ENCODE measurements at regions not wholly inside any gene's neighbourhood (a gene's known extent, or its start where the extent isn't known, plus 50 kb on each side); places are given as distances from the start of the nearest gene placed in this dataset.

GRCh38 chr22:49070501-49070900, 757.2 kb downstream of the BRD1 start:
- Histone ChIP-seq H3K36me3 (ENCODE audit: control insufficient read depth, insufficient read depth, low read length) (no peaks in the 10 kb centered on the region), H3K27me3 (ENCODE audit: control insufficient read depth, insufficient read depth, low read length) (no peaks in the 10 kb centered on the region), H3K4me3 (ENCODE audit: low read depth, low read length) (no peak overlapping the region)
- DNase-seq (ENCODE audit: low read depth), result no peak
- ChIA-PET CTCF (no interaction called here), POLR2A (no interaction called here)
- no peak for TF ChIP-seq CTCF (IDR thresholded peaks at IDR 0.05; ENCODE audit: insufficient read depth, low read depth, low read length)

GRCh38 chr22:49068861-49069500, 758.7 kb downstream of the BRD1 start:
- Histone ChIP-seq H3K36me3 (ENCODE audit: control insufficient read depth, insufficient read depth, low read length) (no peaks in the 10 kb centered on the region), H3K27me3 (ENCODE audit: control insufficient read depth, insufficient read depth, low read length) (no peaks in the 10 kb centered on the region), H3K4me3 (ENCODE audit: low read depth, low read length) (no peak overlapping the region)
- ChIA-PET CTCF (no interaction called here), POLR2A (no interaction called here)
- no peak for TF ChIP-seq CTCF (IDR thresholded peaks at IDR 0.05; ENCODE audit: insufficient read depth, low read depth, low read length)
- DNase-seq (ENCODE audit: low read depth), result no peak

- H3K4me3 ChIP-seq (ENCODE audit: low read depth, low read length), result no peak overlapping the region
Measured at GRCh38 chr22:49067504-49067903, 760.2 kb downstream of the BRD1 start.

GRCh38 chr22:49066619-49067018, 761.1 kb downstream of the BRD1 start:
- H3K36me3 ChIP-seq (ENCODE audit: control insufficient read depth, insufficient read depth, low read length), result no peaks in the 10 kb centered on the region
- POLR2A ChIA-PET, result no interaction called here
- no peak for DNase-seq (ENCODE audit: low read depth)
- CTCF ChIA-PET, result no interaction called here
- no peak for TF ChIP-seq CTCF (IDR thresholded peaks at IDR 0.05; ENCODE audit: insufficient read depth, low read depth, low read length)
- H3K27me3 ChIP-seq (ENCODE audit: control insufficient read depth, insufficient read depth, low read length), result no peaks in the 10 kb centered on the region
- no peak overlapping the region for H3K4me3 ChIP-seq (ENCODE audit: low read depth, low read length)

More at GRCh38 chr22:49067504-49067903, 760.2 kb downstream of the BRD1 start:
- no peaks in the 10 kb centered on the region for H3K36me3 ChIP-seq (ENCODE audit: control insufficient read depth, insufficient read depth, low read length)
- TF ChIP-seq CTCF (IDR thresholded peaks at IDR 0.05; ENCODE audit: insufficient read depth, low read depth, low read length), result no peak
- H3K27me3 ChIP-seq (ENCODE audit: control insufficient read depth, insufficient read depth, low read length), result no peaks in the 10 kb centered on the region
- CTCF ChIA-PET, result no interaction called here
- no peak for DNase-seq (ENCODE audit: low read depth)
- POLR2A ChIA-PET, result no interaction called here

GRCh38 chr22:49064836-49065235, 762.8 kb downstream of the BRD1 start:
- ChIA-PET CTCF (no interaction called here), POLR2A (no interaction called here)
- DNase-seq (ENCODE audit: low read depth), result no peak
- Histone ChIP-seq H3K27me3 (ENCODE audit: control insufficient read depth, insufficient read depth, low read length) (no peaks in the 10 kb centered on the region), H3K36me3 (ENCODE audit: control insufficient read depth, insufficient read depth, low read length) (no peaks in the 10 kb centered on the region), H3K4me3 (ENCODE audit: low read depth, low read length) (no peak overlapping the region)
- TF ChIP-seq CTCF (IDR thresholded peaks at IDR 0.05; ENCODE audit: insufficient read depth, low read depth, low read length), result no peak

All from BJ (cell line).